HS-27A (cell line): ENCODE measurements at regions not wholly inside any gene's neighbourhood (a gene's known extent, or its start where the extent isn't known, plus 50 kb on each side); places are given as distances from the start of the nearest gene placed in this dataset.

Source experiments
- DNase-seq: peaks from one replicate; pipeline ENCODE4 v3.0.0-alpha.2; 2012; ENCODE audit warnings: low read depth, missing footprints

GRCh38 chr9:120291050-120291449 is 288.9 kb downstream of the CDK5RAP2 start:
- no peak for DNase-seq

GRCh38 chr9:120289990-120290975 is 289.7 kb downstream of the CDK5RAP2 start:
- DNase-seq, result no peak

GRCh38 chr9:120289098-120289497 is 290.9 kb downstream of the CDK5RAP2 start:
- DNase-seq, result no peak

- DNase-seq, result no peak
Measured at GRCh38 chr9:120286530-120286929, 293.4 kb downstream of the CDK5RAP2 start.

- no peak for DNase-seq
Measured at GRCh38 chr9:120284821-120285220, 295.1 kb downstream of the CDK5RAP2 start.

GRCh38 chr9:120281665-120282064 is 298.3 kb downstream of the CDK5RAP2 start:
- no peak for DNase-seq

GRCh38 chr9:120267929-120268328 is 312.0 kb downstream of the CDK5RAP2 start:
- no peak for DNase-seq

GRCh38 chr9:120265791-120266190 is 314.2 kb downstream of the CDK5RAP2 start:
- DNase-seq, result no peak

- no peak for DNase-seq
Measured at GRCh38 chr9:120264528-120264927, 315.4 kb downstream of the CDK5RAP2 start.

GRCh38 chr9:120263836-120264235 is 316.1 kb downstream of the CDK5RAP2 start:
- DNase-seq, result no peak

GRCh38 chr9:120261419-120261818 is 318.5 kb downstream of the CDK5RAP2 start:
- DNase-seq, result no peak

GRCh38 chr9:120259100-120259499 is 320.9 kb downstream of the CDK5RAP2 start:
- no peak for DNase-seq

GRCh38 chr9:120258096-120258495 is 321.9 kb downstream of the CDK5RAP2 start:
- no peak for DNase-seq

- no peak for DNase-seq
Measured at GRCh38 chr9:120257483-120257882, 322.5 kb downstream of the CDK5RAP2 start.

GRCh38 chr9:120256146-120256545 is 323.8 kb downstream of the CDK5RAP2 start:
- DNase-seq, result no peak

GRCh38 chr9:120252248-120252647 is 327.7 kb downstream of the CDK5RAP2 start:
- no peak for DNase-seq

GRCh38 chr9:120242116-120242811 is 337.7 kb downstream of the CDK5RAP2 start:
- no peak for DNase-seq

- DNase-seq, result no peak
Measured at GRCh38 chr9:120236596-120236995, 343.4 kb downstream of the CDK5RAP2 start.

- DNase-seq, result no peak
Measured at GRCh38 chr9:120235081-120235480, 344.9 kb downstream of the CDK5RAP2 start.

GRCh38 chr9:120230227-120230626 is 349.7 kb downstream of the CDK5RAP2 start:
- DNase-seq, result no peak

GRCh38 chr9:120221844-120222243 is 358.1 kb downstream of the CDK5RAP2 start:
- no peak for DNase-seq

GRCh38 chr9:120214332-120214731 is 365.6 kb downstream of the CDK5RAP2 start:
- no peak for DNase-seq

GRCh38 chr9:120212853-120213200 is 367.1 kb downstream of the CDK5RAP2 start:
- no peak for DNase-seq
